Fibroblast of lung (primary cell): ENCODE measurements at regions not wholly inside any gene's neighbourhood (a gene's known extent, or its start where the extent isn't known, plus 50 kb on each side); places are given as distances from the start of the nearest gene placed in this dataset.
"Not testable (repeated sequence)": the region's sequence is repeated elsewhere in the genome, so short reads cannot be mapped to it uniquely, and the experiment has no call there.

Experiments used
- CTCF ChIP-seq, 2 donors: IDR thresholded peaks in 1 of 2; conservative IDR thresholded peaks in 1 of 2; 1 replicate in 1 of 2; 2 replicates in 1 of 2; pipeline ENCODE4 v1.5.1; 2011 to 2012; ENCODE audit warnings: low read length in 2 of 2, control low read depth in 1 of 2, inconsistent platforms in 1 of 2, low read depth in 1 of 2, mild to moderate bottlenecking in 1 of 2
- EZH2 ChIP-seq: IDR thresholded peaks from 2 replicates; pipeline ENCODE4 v1.5.1; 2012; ENCODE audit warnings: low read length, control low read depth, mild to moderate bottlenecking; ENCODE audit errors: missing control alignments

GRCh38 chr22:16679191-16679834 is 86.7 kb upstream of the CCT8L2 start:
- not testable (repeated sequence) for TF ChIP-seq CTCF (conservative IDR thresholded peaks at IDR 0.05 in 1 of 2, IDR thresholded peaks at IDR 0.05 in 1 of 2; ENCODE audit: low read depth in 1 of 2, low read length in 2 of 2); EZH2
